ENCODE measurements at regions not wholly inside any gene's neighbourhood (a gene's known extent, or its start where the extent isn't known, plus 50 kb on each side); places are given as distances from the start of the nearest gene placed in this dataset.

DNA sequence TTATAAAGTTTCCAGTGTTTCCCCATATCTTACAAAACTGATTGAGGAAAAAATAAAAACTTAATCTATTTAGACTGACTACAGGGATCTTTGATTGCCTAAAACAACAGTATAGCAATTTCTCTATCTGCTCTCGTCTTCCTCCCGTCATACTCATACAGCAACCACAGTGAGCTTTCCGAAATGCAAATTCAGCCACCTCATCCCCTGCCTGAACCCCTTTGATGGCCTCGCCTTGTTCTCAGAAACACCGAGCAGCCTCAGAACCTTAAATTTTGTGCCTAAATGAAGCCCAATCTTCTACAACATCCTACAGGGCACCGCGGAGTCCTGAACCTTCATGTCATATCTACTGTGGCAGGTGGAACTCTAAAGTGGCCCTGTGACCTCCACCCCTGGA is 223.7 kb upstream of the TMEM132C start:
- TF ChIP-seq, protein P1, sequence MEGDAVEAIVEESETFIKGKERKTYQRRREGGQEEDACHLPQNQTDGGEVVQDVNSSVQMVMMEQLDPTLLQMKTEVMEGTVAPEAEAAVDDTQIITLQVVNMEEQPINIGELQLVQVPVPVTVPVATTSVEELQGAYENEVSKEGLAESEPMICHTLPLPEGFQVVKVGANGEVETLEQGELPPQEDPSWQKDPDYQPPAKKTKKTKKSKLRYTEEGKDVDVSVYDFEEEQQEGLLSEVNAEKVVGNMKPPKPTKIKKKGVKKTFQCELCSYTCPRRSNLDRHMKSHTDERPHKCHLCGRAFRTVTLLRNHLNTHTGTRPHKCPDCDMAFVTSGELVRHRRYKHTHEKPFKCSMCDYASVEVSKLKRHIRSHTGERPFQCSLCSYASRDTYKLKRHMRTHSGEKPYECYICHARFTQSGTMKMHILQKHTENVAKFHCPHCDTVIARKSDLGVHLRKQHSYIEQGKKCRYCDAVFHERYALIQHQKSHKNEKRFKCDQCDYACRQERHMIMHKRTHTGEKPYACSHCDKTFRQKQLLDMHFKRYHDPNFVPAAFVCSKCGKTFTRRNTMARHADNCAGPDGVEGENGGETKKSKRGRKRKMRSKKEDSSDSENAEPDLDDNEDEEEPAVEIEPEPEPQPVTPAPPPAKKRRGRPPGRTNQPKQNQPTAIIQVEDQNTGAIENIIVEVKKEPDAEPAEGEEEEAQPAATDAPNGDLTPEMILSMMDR (IDR thresholded peaks at IDR 0.05) = no peak
- no peak for TF ChIP-seq POLR2A (IDR thresholded peaks at IDR 0.05)
